ENCODE measurements at regions not wholly inside any gene's neighbourhood (a gene's known extent, or its start where the extent isn't known, plus 50 kb on each side); places are given as distances from the start of the nearest gene placed in this dataset.

DNA sequence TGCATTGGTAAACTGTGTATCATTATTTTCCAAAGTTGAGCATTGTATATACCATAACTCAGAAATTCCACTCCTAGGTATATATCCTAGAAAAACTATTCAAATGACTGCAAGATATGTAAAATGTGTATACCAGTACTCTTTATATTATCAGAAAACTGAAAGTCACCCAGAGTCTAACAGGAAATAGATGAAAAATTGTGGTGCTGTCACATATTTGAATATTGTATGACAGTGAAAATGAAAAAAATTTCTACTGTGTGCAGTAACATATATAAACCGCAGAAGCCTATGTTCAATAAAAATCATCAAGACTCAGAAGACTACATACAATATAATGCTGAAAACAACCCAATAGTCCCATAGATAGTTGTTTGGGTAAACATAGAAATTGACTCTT lies 74.4 kb upstream of the LYPLAL1 start:
- Histone ChIP-seq H3K4me2 (ENCODE audit: low read depth, low read length) (no peak overlapping the region), H3K9ac (ENCODE audit: insufficient read depth, low read depth, low read length) (no peak overlapping the region), H4K20me1 (ENCODE audit: insufficient read depth, low read length) (no peaks in the 10 kb centered on the region), H3K9me3 (ENCODE audit: low read length) (no peaks in the 10 kb centered on the region), H3K4me1 (ENCODE audit: insufficient read depth, low read length) (no peaks in the 10 kb centered on the region), H3K27ac (ENCODE audit: extremely low read length, insufficient read depth, low read length) (no peak overlapping the region), H3K79me2 (ENCODE audit: insufficient read depth, low read length) (no peaks in the 10 kb centered on the region), H3K4me3 (replicated peaks in 1 of 3; ENCODE audit: insufficient read depth in 1 of 3, low read depth in 2 of 3, low read length in 3 of 3) (no peak overlapping the region), H3K27me3 (ENCODE audit: control insufficient read depth in 1 of 2, insufficient read depth in 2 of 2, low read length in 2 of 2) (no peaks in the 10 kb centered on the region), H2AFZ (ENCODE audit: low read length) (no peak overlapping the region), H3K36me3 (replicated peaks in 1 of 2; ENCODE audit: control insufficient read depth in 1 of 2, insufficient read depth in 2 of 2, low read length in 2 of 2) (no peaks in the 10 kb centered on the region)
- CTCF ChIA-PET (ENCODE audit: low intra/inter-chr PET ratio, low total read pairs): no interaction called here
- 52% methylated on average over 1 of the region's 1 CpG for WGBS (ENCODE audit: low lambda C conversion rate)
- no TSS peak for BruUV-seq (replicated peaks)
- DNase-seq (ENCODE audit: low spot score) (no peak), FAIRE-seq (no peak), ATAC-seq (no peak)
- TF ChIP-seq, protein P1, sequence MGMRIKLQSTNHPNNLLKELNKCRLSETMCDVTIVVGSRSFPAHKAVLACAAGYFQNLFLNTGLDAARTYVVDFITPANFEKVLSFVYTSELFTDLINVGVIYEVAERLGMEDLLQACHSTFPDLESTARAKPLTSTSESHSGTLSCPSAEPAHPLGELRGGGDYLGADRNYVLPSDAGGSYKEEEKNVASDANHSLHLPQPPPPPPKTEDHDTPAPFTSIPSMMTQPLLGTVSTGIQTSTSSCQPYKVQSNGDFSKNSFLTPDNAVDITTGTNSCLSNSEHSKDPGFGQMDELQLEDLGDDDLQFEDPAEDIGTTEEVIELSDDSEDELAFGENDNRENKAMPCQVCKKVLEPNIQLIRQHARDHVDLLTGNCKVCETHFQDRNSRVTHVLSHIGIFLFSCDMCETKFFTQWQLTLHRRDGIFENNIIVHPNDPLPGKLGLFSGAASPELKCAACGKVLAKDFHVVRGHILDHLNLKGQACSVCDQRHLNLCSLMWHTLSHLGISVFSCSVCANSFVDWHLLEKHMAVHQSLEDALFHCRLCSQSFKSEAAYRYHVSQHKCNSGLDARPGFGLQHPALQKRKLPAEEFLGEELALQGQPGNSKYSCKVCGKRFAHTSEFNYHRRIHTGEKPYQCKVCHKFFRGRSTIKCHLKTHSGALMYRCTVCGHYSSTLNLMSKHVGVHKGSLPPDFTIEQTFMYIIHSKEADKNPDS (CRISPR knock-in tag; IDR thresholded peaks at IDR 0.05): no peak
- TF ChIP-seq ZNF503 (CRISPR knock-in tag; IDR thresholded peaks at IDR 0.05): no peak
- TF ChIP-seq WIZ (CRISPR knock-in tag; IDR thresholded peaks at IDR 0.05): no peak
- no peak for TF ChIP-seq ZNF30 (CRISPR knock-in tag; IDR thresholded peaks at IDR 0.05)
- TF ChIP-seq HHEX (CRISPR knock-in tag; IDR thresholded peaks at IDR 0.05): no peak
- no peak for TF ChIP-seq NR2F1 (CRISPR knock-in tag; IDR thresholded peaks at IDR 0.05)
- TF ChIP-seq, protein P2, sequence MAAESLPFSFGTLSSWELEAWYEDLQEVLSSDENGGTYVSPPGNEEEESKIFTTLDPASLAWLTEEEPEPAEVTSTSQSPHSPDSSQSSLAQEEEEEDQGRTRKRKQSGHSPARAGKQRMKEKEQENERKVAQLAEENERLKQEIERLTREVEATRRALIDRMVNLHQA (CRISPR knock-in tag; IDR thresholded peaks at IDR 0.05): no peak
- no peak for TF ChIP-seq CENPBD1 (CRISPR knock-in tag; IDR thresholded peaks at IDR 0.05; ENCODE audit: borderline replicate concordance, low read depth)
- TF ChIP-seq NR2F2 (IDR thresholded peaks at IDR 0.05; ENCODE audit: borderline replicate concordance, low read depth): no peak
- TF ChIP-seq RNF2 (conservative IDR thresholded peaks at IDR 0.05; ENCODE audit: low read depth): no peak
- TF ChIP-seq HMG20B (CRISPR knock-in tag; conservative IDR thresholded peaks at IDR 0.05): no peak
- no peak for TF ChIP-seq PREB (CRISPR knock-in tag; IDR thresholded peaks at IDR 0.05)
- TF ChIP-seq ZNF331 (CRISPR knock-in tag; IDR thresholded peaks at IDR 0.05): no peak
- TF ChIP-seq JUN (CRISPR knock-in tag; IDR thresholded peaks at IDR 0.05): no peak
- TF ChIP-seq POLR2AphosphoS5 (IDR thresholded peaks at IDR 0.05; ENCODE audit: low read depth, low read length): no peak
- no peak for TF ChIP-seq HNRNPLL (IDR thresholded peaks at IDR 0.05; ENCODE audit: low read depth, low read length, poor library complexity, severe bottlenecking)
- no peak for TF ChIP-seq BCL3 (CRISPR knock-in tag; IDR thresholded peaks at IDR 0.05)
- no peak for TF ChIP-seq ZNF350 (CRISPR knock-in tag; IDR thresholded peaks at IDR 0.05; ENCODE audit: borderline replicate concordance, low read depth)
- no peak for TF ChIP-seq ZBTB20 (CRISPR knock-in tag; IDR thresholded peaks at IDR 0.05; ENCODE audit: borderline replicate concordance, low read depth)
- POLR2A ChIA-PET: no interaction called here
- in situ Hi-C loops (cut with HindIII; ENCODE audit: extremely low pct_ligation_motif_present, low pct_unique_long_range_greater_than_20kb): no loop called here
- intact Hi-C loops (cut with micrococcal nuclease; ENCODE audit: unreplicated experiment): no loop called here

All from HepG2 (cell line).